GM10248 (cell line): ENCODE measurements at regions not wholly inside any gene's neighbourhood (a gene's known extent, or its start where the extent isn't known, plus 50 kb on each side); places are given as distances from the start of the nearest gene placed in this dataset.

ENCODE experiments used
- CTCF ChIA-PET: fragments of 300-600 bp; sonication (Branson Sonifier 250); formaldehyde crosslinking; extraction: SDS; loops from one replicate; lab custom pipeline; 2021; ENCODE audit warnings: antibody characterized with exemption; lab: Yijun Ruan, JAX
- POLR2A ChIA-PET: fragments of 350-650 bp; sonication (Branson Sonifier 250); formaldehyde crosslinking; extraction: SDS; loops from one replicate; lab custom pipeline; 2020; ENCODE audit warnings: antibody characterized with exemption; lab: Yijun Ruan, JAX
- DNase-seq: peaks from one replicate; pipeline ENCODE4 v3.0.0; 2012; ENCODE audit errors: extremely low spot score
- CTCF ChIP-seq: IDR thresholded peaks from 2 replicates; pipeline ENCODE4 v1.5.1; 2012; ENCODE audit warnings: mild to moderate bottlenecking, low read depth; ENCODE audit errors: extremely low read depth, missing control alignments, control extremely low read depth

GRCh38 chr18:29496152-29496680 is 1319.3 kb upstream of the CDH2 start:
- no peak for TF ChIP-seq CTCF
- ChIA-PET CTCF (no interaction called here), POLR2A (no interaction called here)
- DNase-seq = no peak

- DNase-seq = no peak
- CTCF ChIA-PET = no interaction called here
- POLR2A ChIA-PET = no interaction called here
- no peak for TF ChIP-seq CTCF
Observed at GRCh38 chr18:29494371-29494770, 1317.4 kb upstream of the CDH2 start.

- TF ChIP-seq CTCF = no peak
- ChIA-PET POLR2A (no interaction called here), CTCF (no interaction called here)
- no peak for DNase-seq
Observed at GRCh38 chr18:29491907-29492306, 1315.0 kb upstream of the CDH2 start.

- ChIA-PET CTCF (no interaction called here), POLR2A (no interaction called here)
- TF ChIP-seq CTCF = no peak
- DNase-seq = no peak
Observed at GRCh38 chr18:29488617-29489016, 1311.7 kb upstream of the CDH2 start.

GRCh38 chr18:29465526-29465925 is 1288.6 kb upstream of the CDH2 start:
- CTCF ChIA-PET = interaction anchor here (1.0 kb wide), 1 partner anchor 11 kb away, joined by 3 read pairs; no protein-coding TSS in a partner anchor
- TF ChIP-seq CTCF = no peak
- POLR2A ChIA-PET = no interaction called here
- no peak for DNase-seq

GRCh38 chr18:29459972-29460371 is 1283.0 kb upstream of the CDH2 start:
- ChIA-PET POLR2A (no interaction called here), CTCF (no interaction called here)
- DNase-seq = no peak
- TF ChIP-seq CTCF = no peak
